ENCODE measurements at regions not wholly inside any gene's neighbourhood (a gene's known extent, or its start where the extent isn't known, plus 50 kb on each side); places are given as distances from the start of the nearest gene placed in this dataset.

DNA sequence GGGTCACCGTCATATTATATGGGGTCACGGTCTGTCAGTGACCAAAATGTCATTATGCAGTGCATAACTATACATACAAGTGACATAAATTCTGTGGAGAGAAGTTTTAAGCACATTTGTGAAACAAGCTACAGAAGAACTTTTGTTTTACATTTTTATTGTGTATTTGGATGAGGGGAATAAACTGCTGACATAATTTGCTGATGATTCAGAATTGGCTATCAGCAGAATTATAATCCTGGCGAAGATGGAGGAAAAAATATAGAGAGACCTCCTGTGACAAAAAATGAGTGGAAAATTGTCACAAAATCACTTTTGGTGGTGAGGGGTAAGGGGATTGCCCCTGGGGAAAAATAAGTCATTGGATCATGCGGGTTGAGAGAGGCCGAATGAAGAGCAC, 116.3 kb upstream of the ANKRD55 start:
- no peak for DNase-seq (ENCODE audit: extremely low spot score)
- ChIA-PET CTCF (interaction anchor here (1.0 kb wide), 1 partner anchor 12 kb away, joined by 3 read pairs; no protein-coding TSS in a partner anchor), POLR2A (no interaction called here)
- TF ChIP-seq, protein P1, sequence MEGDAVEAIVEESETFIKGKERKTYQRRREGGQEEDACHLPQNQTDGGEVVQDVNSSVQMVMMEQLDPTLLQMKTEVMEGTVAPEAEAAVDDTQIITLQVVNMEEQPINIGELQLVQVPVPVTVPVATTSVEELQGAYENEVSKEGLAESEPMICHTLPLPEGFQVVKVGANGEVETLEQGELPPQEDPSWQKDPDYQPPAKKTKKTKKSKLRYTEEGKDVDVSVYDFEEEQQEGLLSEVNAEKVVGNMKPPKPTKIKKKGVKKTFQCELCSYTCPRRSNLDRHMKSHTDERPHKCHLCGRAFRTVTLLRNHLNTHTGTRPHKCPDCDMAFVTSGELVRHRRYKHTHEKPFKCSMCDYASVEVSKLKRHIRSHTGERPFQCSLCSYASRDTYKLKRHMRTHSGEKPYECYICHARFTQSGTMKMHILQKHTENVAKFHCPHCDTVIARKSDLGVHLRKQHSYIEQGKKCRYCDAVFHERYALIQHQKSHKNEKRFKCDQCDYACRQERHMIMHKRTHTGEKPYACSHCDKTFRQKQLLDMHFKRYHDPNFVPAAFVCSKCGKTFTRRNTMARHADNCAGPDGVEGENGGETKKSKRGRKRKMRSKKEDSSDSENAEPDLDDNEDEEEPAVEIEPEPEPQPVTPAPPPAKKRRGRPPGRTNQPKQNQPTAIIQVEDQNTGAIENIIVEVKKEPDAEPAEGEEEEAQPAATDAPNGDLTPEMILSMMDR (IDR thresholded peaks at IDR 0.05; ENCODE audit: control extremely low read depth, extremely low read depth, low read depth, missing control alignments), result no peak

DNA sequence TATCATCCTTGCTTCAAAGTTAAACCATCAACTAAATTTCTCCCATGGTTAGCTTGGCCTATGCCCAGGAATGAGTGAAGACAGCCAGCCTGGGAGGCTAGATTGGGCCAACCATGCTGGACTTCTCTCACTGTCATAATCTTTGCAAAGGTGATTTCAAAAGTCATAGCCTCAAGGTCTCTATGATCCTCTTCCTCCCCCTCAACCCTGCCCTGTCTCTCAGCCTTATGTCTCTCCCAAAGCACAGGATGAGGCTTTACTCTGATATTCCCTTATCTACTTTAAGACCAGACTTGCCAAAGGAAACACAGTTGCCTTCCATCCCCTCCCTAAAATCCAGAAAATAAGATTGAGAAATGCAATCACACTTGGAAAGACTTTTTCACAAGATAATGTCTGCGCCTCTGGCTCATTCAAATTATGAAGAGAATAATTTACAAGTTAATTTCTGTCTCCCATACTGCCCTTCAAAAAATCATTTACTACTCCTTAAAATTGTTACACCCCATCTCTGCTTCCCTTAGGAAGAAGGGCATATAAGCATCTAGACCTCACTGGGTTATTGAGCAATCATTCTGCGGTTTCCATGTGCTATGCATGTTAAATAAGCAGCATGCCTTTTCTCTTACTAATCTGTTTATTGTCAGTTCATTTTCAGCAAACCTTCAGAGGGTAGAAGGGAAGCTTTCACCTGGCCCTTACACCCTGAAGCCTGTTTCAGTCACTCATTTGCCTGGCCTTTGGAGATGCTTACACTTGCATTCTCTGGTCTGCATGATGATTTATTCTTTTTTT, 113.8 kb upstream of the ANKRD55 start:
- no peak for DNase-seq (ENCODE audit: extremely low spot score)
- POLR2A ChIA-PET, result no interaction called here
- CTCF ChIA-PET, result no interaction called here
- TF ChIP-seq, protein P1 (IDR thresholded peaks at IDR 0.05; ENCODE audit: control extremely low read depth, extremely low read depth, low read depth, missing control alignments), result no peak

DNA sequence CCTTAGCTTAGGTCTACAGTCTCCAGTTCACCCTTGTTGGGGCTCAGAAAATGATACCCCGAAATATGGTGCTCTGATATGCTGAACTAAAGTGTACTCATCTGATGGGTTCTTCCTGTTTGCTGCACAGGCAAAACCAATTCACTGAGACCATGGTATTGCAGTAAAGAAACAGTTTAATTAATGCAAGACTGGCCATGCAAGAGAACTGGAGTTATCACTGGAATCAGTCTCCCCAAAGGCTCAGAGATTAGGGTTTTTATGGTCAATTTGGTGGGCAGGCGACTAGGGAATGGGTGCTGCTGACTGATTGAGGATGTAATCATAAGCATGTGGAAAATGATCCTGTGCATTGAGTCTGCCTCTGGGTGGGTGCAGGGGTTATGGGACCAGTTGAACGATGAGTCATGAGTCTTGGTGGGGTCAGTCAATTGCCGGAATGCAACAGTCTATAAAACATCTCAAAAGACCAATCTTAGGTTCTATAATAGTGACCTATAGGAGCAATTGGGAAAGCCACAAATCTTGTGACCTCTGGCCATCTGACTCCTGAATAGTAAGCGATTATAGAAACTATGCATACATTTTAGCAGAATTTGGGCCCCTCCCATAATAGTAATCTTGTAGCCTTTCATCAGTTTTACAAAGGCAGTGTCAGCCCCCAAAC, 113.0 kb upstream of the ANKRD55 start:
- ChIA-PET CTCF (no interaction called here), POLR2A (no interaction called here)
- TF ChIP-seq, protein P1 (IDR thresholded peaks at IDR 0.05; ENCODE audit: control extremely low read depth, extremely low read depth, low read depth, missing control alignments), result no peak
- no peak for DNase-seq (ENCODE audit: extremely low spot score)

DNA sequence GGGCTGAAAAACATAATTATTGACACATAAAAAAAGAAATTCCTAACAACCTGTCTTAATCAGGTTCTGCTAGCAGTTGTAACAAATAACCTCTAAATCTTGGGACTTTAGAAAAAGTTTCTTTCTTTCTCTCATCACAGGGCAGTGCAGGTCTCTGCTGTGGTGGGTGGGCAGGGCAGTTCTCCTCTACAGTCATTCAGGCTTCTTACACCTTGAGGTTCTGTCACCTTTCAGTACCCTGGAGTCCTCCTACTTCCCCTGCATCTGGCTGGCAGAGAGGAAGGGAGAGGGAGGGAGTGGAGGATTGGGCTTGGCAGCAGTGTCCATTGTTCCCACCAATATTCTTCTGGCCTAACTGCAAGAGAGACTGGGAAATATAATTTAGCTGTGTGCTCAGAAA, 112.2 kb upstream of the ANKRD55 start:
- ChIA-PET POLR2A (no interaction called here), CTCF (no interaction called here)
- DNase-seq (ENCODE audit: extremely low spot score), result no peak
- TF ChIP-seq, protein P1 (IDR thresholded peaks at IDR 0.05; ENCODE audit: control extremely low read depth, extremely low read depth, low read depth, missing control alignments), result no peak

DNA sequence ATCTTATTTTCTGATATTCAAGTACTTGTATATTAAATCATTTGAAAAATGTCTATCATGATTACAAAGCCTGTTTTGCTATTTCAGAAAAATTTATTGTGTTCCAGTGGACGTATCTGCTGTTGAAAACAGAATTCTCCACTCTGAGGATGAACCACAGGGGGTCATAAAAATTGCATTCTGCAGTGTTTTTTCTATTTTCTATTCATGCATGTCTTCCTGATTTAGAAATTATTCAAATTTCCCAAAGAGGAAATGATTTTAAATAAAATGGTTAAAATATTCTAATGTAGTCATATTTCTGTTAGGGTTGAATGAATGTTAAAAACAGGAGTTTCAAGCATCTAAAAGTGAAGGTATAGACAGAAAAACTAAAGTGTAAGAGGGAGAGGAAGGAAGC, 111.5 kb upstream of the ANKRD55 start:
- no peak for DNase-seq (ENCODE audit: extremely low spot score)
- POLR2A ChIA-PET, result no interaction called here
- CTCF ChIA-PET, result no interaction called here
- TF ChIP-seq, protein P1 (IDR thresholded peaks at IDR 0.05; ENCODE audit: control extremely low read depth, extremely low read depth, low read depth, missing control alignments), result no peak

DNA sequence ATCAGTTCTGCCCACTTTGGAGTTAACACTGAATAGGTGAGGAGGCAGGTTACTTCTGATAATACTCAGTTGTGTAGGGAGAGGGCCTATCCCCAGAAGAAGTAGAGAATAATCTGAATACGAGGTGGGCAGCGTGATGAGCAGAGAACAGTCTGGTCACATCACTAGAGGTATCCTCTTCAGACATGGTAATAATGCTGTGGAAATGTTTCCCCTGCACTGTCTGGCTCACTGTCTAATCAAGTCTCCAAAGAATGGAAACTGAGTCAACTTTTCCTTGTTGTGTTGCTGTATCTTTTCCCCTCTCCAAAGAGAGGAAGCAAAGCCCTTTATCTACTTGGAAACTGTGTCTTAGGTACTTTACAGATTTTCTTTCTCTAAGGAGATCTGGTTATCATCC, 110.9 kb upstream of the ANKRD55 start:
- TF ChIP-seq, protein P1 (IDR thresholded peaks at IDR 0.05; ENCODE audit: control extremely low read depth, extremely low read depth, low read depth, missing control alignments), result no peak
- DNase-seq (ENCODE audit: extremely low spot score), result no peak
- POLR2A ChIA-PET, result no interaction called here
- CTCF ChIA-PET, result no interaction called here

Data from GM10248 (cell line).